ENCODE measurements at regions not wholly inside any gene's neighbourhood (a gene's known extent, or its start where the extent isn't known, plus 50 kb on each side); places are given as distances from the start of the nearest gene placed in this dataset.
"Not testable (repeated sequence)": the region's sequence is repeated elsewhere in the genome, so short reads cannot be mapped to it uniquely, and the experiment has no call there.

DNA sequence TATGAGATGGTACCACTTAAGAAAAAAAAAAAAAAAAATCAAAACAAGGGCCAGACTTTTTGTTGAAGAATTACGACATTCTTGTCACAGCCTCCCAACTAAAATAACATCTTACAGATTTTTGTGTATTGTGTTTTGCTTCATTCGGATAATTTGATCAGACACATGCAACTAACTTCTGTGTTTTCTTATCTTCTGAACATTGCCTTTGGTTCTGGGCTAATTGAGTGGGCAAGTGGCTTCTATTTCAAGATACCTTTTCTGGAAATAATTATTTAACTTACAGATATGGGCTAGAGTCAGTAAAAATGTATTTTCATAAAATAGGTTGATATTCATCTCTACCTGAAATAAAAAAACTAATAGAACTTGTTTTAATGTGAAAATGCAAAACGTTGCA lies 165.1 kb downstream of the ANKRD7 start:
- Histone ChIP-seq H3K4me1 (ENCODE audit: low read depth) (no peaks in the 10 kb centered on the region), H3K36me3 (no peaks in the 10 kb centered on the region), H3K4me3 (no peak overlapping the region), H3K27ac (no peak overlapping the region), H3K9me3 (ENCODE audit: low read depth) (no peaks in the 10 kb centered on the region), H3K27me3 (no peaks in the 10 kb centered on the region)
- DNase-seq (ENCODE audit: low read depth in 1 of 2, low spot score in 1 of 2), result no peak
- TF ChIP-seq, protein P1, sequence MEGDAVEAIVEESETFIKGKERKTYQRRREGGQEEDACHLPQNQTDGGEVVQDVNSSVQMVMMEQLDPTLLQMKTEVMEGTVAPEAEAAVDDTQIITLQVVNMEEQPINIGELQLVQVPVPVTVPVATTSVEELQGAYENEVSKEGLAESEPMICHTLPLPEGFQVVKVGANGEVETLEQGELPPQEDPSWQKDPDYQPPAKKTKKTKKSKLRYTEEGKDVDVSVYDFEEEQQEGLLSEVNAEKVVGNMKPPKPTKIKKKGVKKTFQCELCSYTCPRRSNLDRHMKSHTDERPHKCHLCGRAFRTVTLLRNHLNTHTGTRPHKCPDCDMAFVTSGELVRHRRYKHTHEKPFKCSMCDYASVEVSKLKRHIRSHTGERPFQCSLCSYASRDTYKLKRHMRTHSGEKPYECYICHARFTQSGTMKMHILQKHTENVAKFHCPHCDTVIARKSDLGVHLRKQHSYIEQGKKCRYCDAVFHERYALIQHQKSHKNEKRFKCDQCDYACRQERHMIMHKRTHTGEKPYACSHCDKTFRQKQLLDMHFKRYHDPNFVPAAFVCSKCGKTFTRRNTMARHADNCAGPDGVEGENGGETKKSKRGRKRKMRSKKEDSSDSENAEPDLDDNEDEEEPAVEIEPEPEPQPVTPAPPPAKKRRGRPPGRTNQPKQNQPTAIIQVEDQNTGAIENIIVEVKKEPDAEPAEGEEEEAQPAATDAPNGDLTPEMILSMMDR (IDR thresholded peaks at IDR 0.05; ENCODE audit: low read depth, low read length), result no peak

DNA sequence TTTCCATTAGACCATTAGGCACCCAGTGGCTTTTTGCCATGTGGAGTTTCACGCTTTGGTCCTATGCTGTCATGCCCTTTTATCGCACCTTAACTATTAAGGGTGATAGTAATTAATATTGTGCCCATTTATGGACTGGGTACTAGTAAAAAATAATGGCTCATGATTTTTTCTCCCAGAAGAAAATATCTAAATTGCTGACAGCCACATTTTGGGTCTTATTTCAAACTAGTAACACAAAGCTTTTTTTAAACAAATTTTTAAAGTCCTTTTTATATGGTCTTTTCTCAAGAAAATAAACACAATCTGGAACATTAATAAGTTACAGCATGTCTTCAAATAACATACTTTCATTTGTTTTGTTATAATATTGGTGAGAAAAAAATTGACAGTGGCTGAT lies 179.7 kb downstream of the ANKRD7 start:
- Histone ChIP-seq H3K4me1 (ENCODE audit: low read depth) (no peaks in the 10 kb centered on the region), H3K36me3 (no peaks in the 10 kb centered on the region), H3K9me3 (ENCODE audit: low read depth) (no peaks in the 10 kb centered on the region), H3K27me3 (no peaks in the 10 kb centered on the region), H3K27ac (no peak overlapping the region), H3K4me3 (no peak overlapping the region)
- DNase-seq (ENCODE audit: low read depth in 1 of 2, low spot score in 1 of 2), result no peak
- TF ChIP-seq, protein P1 (IDR thresholded peaks at IDR 0.05; ENCODE audit: low read depth, low read length), result no peak

DNA sequence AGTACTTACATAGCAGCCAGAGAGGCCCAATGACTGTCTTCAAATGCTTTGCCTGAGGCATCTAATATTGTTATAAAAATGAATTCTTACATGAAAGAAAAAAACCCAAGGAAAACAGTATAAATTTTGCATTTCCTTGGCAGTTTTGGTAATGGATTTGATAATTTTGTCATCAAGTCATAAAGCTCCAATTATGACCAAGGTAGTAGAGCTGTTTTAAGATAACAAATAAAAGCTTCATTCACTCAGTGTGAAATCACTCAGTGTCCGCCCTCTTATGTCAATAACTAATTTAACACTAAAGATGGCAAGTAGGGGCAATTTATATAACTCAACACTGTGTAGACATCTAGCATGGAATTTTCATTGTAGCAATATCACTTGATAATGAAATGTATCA lies 193.9 kb downstream of the ANKRD7 start:
- no peak for DNase-seq (ENCODE audit: low read depth in 1 of 2, low spot score in 1 of 2)
- Histone ChIP-seq H3K27ac (no peak overlapping the region), H3K4me3 (no peak overlapping the region), H3K9me3 (ENCODE audit: low read depth) (no peaks in the 10 kb centered on the region), H3K36me3 (no peaks in the 10 kb centered on the region), H3K4me1 (ENCODE audit: low read depth) (no peaks in the 10 kb centered on the region), H3K27me3 (no peaks in the 10 kb centered on the region)
- TF ChIP-seq, protein P1 (IDR thresholded peaks at IDR 0.05; ENCODE audit: low read depth, low read length), result no peak

DNA sequence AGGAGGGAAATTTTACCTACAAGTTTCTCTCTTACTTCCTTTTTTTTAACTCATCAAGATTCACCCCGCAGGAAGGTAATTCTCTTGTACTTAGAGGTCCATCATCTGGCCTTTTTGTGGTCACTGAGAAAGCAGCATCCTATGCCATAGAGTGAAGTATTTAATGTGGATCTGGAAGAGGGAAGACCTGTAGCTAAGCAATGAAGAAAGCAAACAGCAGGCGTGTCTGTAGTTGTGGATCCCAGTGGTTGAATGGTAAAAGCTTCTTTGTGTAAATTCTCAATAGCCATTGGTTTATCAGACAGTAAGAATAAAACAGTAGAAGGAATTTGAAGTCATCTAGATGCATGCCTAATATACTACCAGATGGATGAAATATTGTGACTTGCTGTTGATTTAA lies 196.4 kb downstream of the ANKRD7 start:
- H3K9me3 ChIP-seq (ENCODE audit: low read depth), result no peaks in the 10 kb centered on the region
- H3K4me3 ChIP-seq, result no peak overlapping the region
- H3K36me3 ChIP-seq, result no peaks in the 10 kb centered on the region
- H3K4me1 ChIP-seq (ENCODE audit: low read depth), result no peaks in the 10 kb centered on the region
- H3K27ac ChIP-seq, result no peak overlapping the region
- TF ChIP-seq, protein P1 (IDR thresholded peaks at IDR 0.05; ENCODE audit: low read depth, low read length), result no peak
- no peaks in the 10 kb centered on the region for H3K27me3 ChIP-seq
- no peak for DNase-seq (ENCODE audit: low read depth in 1 of 2, low spot score in 1 of 2)

DNA sequence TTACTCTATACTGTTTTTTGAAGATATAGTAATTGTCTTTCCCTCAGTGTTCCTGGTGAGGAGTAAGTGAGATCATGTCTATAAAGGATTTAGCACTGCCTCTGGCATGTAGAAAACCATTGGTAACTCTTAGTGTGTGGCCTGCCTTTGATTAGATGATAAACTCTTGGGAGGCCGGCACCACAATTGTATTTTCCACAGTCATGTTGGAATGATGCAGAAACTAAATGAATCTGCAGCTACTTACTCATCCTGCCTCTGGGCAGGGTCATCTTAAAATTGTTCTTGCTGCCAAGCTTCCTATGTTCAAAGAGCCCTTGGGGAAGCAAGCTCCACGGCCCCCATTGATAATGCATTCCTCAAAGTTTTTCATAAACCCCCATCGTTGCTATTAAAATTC lies 204.6 kb downstream of the ANKRD7 start:
- Histone ChIP-seq H3K27me3 (no peaks in the 10 kb centered on the region), H3K27ac (no peak overlapping the region), H3K4me3 (no peak overlapping the region), H3K9me3 (ENCODE audit: low read depth) (no peaks in the 10 kb centered on the region), H3K4me1 (ENCODE audit: low read depth) (no peaks in the 10 kb centered on the region), H3K36me3 (no peaks in the 10 kb centered on the region)
- DNase-seq (ENCODE audit: low read depth in 1 of 2, low spot score in 1 of 2), result no peak
- TF ChIP-seq, protein P1 (IDR thresholded peaks at IDR 0.05; ENCODE audit: low read depth, low read length), result no peak

DNA sequence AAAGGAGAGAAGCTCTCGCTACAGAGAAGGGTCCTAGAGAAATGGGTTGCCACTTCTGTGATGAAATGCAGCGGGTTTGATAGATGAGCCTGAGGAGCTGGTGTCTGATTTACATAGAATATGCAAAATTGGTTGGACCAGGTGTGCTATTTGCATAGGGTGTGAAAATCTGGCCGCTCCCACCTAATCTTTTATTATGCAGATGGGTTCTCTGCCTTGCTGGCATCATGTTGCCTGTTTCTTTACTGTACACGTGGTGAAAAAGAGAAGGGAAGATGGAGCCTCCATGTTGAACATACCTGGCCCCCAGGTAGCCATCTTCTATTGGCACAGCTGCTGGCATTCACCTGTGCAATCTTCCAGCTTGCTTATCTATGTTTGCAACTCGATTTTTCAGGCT lies 212.2 kb downstream of the ANKRD7 start:
- no peaks in the 10 kb centered on the region for H3K36me3 ChIP-seq
- H3K27me3 ChIP-seq, result no peaks in the 10 kb centered on the region
- no peaks in the 10 kb centered on the region for H3K4me1 ChIP-seq (ENCODE audit: low read depth)
- no peak for DNase-seq (ENCODE audit: low read depth in 1 of 2, low spot score in 1 of 2)
- H3K9me3 ChIP-seq (ENCODE audit: low read depth), result no peaks in the 10 kb centered on the region
- no peak overlapping the region for H3K27ac ChIP-seq
- H3K4me3 ChIP-seq, result no peak overlapping the region
- TF ChIP-seq, protein P1 (IDR thresholded peaks at IDR 0.05; ENCODE audit: low read depth, low read length), result no peak

DNA sequence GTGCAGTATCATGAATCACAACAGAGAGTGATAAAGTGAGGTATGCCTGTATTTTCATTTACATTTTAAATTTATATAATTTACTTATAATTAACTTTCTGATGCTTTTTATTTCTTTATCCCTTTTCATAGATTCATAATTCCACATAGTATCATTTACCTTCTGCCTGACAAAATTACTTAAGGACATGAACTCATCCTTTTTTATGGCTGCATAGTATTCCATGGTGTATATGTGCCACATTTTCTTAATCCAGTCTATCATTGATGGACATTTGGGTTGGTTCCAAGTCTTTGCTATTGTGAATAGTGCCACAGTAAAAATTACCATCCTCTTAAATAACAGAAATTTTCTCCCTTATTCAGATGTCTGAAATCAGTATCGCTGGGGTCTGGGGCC lies 224.5 kb downstream of the ANKRD7 start:
- DNase-seq (ENCODE audit: low read depth in 1 of 2, low spot score in 1 of 2); H3K9me3 ChIP-seq (ENCODE audit: low read depth): not testable (repeated sequence)

More for the DNA sequence above, 224.5 kb downstream of the ANKRD7 start:
- H3K4me1 ChIP-seq (ENCODE audit: low read depth); H3K27me3 ChIP-seq; H3K36me3 ChIP-seq; H3K4me3 ChIP-seq; H3K27ac ChIP-seq: not testable (repeated sequence)

Data from cardiac muscle cell (in vitro differentiated cells and primary cell).